Fibroblast of skin of abdomen (primary cell): ENCODE measurements at regions not wholly inside any gene's neighbourhood (a gene's known extent, or its start where the extent isn't known, plus 50 kb on each side); places are given as distances from the start of the nearest gene placed in this dataset.
"Not testable (repeated sequence)": the region's sequence is repeated elsewhere in the genome, so short reads cannot be mapped to it uniquely, and the experiment has no call there.

ENCODE experiments used
- DNase-seq: peaks from one replicate; pipeline ENCODE4 v3.0.0-alpha.2; 2013

DNA sequence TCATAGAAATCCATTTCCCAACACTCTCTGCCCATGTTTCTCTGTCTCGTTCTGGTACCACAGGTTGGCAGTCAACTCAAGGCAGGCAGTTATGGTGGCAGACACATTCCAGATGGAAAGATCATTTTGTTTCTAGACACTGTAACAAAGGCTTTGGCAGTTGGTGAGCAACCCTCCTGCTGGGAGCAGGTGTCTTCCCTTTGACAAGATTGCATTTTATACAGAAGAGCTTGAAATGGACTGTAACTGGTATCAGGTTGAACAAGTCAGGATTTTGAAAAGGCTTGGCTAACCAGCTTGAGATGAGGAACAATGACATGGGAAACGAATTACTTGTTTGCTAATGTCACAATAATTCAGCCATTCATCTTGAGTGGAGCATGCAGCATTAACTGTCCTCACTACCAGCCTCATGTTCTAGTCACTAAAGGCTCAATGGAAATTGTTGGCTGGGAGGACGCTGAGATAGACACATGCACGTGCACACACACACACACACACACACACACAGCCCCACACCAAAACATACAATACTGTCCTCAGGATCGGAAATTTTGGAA lies 170.0 kb downstream of the SEMA6D start:
- no peak for DNase-seq

DNA sequence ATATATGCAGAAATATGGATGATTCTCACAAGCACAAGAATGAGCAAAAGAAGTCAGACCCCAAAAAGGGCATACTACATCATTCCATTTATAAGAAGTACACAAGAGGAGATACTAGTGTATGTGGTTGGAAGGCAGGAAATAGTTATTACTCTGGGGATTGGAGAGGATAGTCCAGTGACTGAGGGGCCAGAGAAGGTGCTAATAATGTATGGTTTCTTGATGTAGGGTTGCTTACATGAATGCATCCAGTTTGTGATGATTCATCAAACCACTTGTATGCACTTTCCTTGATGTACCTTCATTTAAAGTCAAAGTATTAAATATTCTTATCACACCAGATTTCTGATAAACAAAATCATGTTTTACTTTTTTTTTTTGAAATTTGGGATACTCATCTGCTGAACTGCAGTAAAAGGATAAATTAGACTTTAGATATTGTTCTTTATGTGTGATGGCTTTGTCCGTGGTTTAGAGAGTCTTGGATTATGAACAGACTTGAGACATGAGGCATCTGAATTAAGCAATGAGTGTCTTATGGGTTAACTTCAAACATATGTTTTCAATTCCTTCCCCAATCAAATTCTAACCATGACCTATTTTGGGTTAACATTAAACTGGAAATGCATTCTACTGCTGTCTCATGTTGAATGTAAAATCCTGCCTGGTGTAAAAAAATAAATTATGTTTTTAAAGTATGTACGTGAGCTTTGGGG lies 171.2 kb downstream of the SEMA6D start:
- DNase-seq: peak; percentile 83

DNA sequence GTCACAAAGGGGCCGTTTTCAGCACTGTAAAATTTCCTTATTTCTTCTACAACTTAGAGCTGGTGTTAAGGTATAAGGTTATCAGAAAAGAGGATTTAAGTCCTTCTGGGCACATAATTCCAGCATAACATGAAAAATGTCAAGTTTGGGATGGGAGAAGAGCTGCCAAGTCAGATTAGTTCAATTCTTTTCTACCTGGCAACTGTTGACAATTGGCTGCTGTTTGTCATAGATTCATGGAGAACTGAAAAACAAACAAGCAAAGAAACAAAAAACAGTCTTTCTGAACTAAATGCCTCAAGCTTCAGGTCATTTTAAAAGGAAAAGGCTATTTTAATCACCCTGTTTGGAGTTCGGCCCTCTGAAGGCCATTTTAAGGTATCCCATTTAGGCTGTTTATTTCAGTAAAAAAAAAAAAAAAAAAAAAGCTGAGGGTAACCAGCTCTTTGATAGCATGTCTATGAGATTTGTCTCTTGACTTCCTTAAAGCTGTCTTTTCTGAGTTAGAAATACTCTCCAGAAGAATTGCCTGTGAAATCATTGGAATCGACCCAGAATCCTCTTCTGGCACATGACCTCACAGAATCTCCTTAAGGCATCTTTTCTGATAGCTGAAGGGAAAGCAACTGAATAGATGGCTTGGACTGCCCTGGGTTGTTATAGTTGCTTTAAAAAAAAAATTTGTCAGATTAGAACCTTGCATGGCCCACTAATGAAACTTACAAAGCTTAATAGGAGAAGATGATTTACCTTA lies 173.3 kb downstream of the SEMA6D start:
- no peak for DNase-seq

DNA sequence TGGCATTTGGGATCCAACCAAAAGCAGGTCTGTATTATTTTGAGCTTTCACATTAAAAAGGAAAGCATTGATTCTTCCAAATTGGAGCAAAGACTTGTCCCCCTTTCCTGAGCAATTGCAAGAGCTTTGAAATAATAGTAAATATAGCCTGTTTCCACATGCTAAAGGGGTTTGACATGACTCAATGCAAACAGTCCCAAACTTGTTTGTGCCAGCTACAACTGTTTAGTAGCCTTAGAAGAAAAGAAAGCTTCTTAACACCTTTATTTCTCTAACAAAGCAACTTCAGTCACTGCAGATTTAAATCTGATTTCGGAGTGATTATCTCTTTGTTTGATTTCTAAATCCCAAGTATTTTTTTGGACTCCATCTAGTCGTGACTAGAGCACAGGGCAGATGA lies 180.2 kb downstream of the SEMA6D start:
- DNase-seq: no peak

DNA sequence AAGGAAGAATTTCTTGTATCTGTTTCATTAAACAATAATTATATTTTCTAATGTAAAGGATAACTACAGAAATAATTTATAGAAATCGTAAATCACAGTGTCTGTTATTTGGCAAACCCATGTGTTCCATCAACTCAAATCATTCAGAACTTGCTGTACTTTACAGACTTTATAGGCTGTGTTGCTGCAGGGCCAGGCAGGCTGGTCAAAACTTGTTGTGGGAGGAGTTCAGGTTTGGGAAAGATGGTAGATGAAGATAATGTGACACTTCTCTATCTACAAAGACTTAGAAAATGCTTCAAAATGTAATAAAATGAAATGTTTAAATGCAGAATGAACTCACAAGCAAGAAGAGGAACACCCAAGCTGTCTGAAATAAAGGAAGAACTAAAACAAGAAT lies 183.4 kb downstream of the SEMA6D start:
- DNase-seq: no peak

DNA sequence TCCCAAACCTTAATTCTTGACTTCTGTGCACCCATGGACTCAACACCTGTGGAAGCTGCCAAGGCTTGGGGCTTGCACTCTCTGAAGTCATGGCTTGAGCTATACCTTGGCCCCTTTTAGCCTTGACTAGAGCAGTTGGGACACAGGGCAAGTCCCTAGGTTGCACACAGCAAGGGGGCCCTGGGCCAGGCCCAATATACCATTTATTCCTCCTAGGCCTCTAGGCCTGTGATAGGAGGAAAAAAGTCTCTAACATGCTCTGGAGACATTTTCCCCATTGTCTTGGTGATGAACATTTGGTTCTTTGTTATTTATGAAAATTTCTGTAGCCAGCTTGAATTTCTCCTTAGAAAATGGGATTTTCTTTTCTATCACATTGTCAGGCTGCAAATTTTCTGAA lies 186.1 kb downstream of the SEMA6D start:
- DNase-seq: no peak

DNA sequence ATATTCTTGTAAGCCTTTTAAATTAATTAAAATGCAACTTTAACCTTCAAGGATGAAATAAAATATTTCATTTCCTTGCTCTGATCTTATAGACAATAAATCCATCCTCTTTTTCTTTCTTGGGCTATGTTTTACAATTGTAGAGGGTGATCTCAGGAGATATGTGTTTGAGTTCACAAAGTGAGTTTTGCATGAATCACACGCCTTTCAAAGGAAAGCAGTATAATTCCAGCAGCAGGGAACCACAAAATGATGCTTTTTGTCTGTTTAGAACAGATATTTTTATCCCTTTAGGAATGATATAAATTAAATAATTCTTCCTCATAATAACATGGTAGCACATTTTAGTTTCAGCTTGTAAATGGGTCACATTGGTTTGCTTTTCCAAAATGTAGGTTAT lies 191.2 kb downstream of the SEMA6D start:
- peak; percentile 48 for DNase-seq

DNA sequence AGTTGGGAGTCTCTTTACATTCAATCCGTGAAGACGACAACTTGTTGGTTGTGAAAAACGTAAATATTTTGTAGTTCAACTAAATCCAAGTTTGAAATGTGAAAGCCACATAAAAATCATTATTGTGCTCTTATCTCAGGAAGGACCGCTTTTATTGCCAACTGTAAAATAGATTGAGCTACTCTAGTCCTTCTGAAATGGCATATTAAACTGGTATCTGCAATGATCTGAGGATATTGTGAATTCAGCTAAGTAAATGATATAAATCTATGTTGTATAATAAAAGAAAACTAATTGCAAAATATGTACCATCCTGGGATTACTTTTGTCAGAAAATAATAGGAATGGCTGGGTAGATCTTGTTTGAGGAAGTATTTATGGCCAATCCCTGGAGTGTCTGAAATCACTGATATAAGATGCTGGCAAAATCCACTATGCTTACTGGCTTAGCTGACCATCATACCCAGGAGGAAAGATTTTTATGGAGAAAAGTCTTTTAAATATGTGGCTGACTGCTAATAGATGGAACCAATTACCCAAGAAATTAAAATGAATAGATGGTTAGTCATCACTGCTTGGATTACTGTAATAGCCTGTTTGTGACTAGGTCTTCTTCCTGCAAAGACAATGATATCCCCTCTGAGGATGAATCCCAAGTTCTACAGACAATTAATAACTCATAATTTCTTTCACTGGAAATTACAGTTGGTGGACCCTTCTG lies 191.8 kb downstream of the SEMA6D start:
- DNase-seq: peak; percentile 74

DNA sequence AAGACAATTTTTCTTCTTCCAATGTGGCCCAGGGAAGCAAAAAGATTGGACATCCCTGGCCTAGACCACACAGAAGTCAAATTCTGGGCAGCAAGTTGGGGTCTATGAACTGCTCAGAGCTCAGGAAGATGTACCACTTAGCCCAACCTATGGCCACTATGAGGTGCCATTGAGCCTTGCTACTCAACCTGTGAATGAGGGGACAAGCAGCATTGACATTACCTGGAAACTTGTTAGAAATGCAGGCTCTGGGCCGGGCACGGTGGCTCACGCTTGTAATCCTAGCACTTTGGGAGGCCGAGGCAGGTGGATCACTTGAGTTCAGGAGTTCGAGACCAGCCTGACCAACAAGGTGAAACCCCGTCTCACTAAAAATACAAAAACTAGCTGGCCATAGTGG lies 195.6 kb downstream of the SEMA6D start:
- DNase-seq: not testable (repeated sequence)

DNA sequence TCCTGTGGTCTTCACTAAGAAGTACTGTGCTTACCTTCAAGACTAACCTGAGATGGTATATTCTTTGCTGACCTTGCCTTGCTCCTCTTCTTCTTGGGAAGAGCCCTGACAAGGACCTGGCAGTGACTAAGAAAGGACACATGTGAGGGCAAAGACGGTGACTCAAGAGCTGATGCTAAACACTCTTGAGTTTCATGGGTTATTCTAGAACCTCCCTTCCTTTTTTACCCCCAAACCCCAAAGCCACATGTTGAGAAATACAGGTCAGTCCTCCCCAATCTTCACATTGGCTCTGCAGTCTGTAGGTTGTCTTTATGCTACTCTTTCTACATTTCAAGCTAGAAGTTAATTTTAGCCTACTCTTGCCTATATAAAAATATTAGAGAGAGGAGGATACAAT lies 200.6 kb downstream of the SEMA6D start:
- DNase-seq: no peak

DNA sequence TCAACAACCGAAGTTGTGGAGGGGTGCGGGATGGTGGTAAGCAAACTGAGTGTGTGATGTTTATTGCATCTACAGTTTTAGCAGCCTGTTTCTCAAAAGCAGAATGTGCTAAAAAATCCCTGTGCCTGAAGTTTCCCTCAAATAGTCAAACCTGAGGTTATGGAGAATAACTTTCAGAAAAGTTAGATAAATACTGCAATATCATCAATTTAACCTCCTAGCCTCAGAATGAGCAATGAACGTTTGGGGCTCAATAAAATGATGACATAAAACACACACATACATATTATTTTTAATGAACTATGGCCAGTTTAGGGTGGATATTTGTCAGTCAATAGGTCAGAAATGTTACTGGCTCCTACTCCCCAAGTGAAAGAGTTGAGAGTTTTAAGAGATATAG lies 201.6 kb downstream of the SEMA6D start:
- DNase-seq: no peak

DNA sequence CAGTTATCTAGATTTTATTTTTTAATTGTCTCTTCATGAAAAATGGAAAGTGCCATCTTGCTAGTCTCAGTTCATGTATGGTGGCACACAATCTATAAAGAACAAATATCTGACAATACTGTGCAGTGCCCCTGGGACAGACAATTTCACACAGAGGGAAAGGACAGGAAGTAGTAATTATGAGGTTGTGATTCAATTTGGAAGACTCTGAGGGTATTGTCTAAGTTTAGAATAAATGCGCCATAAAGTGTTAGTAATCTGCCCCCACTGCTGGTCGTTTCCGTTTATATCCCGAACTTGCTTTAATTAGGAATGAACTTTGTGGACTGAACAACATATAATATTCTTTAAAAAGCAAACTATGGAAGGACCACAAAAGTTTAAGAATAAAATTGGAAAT lies 196.4 kb upstream of the SLC24A5 start:
- no peak for DNase-seq

DNA sequence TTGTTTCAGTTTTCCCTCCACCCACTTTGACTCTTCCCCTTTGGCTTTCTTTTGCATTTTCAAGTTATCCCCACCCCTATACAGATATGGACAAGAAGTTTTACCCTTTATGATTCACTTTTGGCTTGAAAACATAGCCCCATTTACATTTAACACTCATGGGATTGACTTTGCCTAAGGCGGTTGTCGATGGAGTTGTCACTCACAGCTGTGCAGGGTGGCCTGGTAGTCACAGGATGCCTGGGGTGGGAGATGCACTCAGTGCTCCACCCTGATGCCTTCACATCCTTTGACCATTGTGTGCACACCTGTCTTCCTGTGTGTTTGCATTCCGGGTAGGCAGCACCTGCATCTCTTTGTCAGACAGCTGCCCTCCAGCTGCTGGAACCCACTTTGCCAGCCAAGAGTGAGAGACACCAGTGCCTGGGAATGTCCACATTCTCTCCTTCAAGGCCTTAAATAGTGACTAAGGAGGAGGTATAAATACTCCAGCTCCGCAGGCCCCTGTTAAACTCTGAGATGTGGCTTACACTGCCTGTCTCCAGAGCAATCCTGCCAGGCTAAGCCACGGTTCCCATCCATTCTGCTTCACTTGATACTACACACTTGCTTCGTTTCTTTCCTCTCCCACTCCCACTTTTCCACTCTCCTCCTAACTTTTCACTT lies 191.5 kb upstream of the SLC24A5 start:
- no peak for DNase-seq

DNA sequence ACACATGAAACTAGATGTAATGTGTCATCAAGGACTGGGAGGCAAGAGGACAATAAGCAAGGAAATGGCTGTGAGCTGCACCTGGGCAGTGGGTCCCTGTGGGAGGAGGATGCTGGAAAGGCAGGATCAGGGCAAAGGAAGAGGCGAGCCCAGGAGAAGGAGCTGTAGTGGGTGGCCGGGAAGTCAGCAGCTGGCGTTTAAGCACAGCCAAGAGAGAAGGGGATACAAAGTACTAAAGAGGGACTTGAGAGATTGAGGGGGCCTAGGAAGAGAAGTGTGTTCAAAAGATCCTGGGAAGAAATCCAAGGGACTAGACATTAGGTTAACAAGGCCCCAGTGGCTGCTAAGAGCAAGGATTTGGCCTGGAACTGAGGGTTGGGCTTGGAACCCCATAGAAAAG lies 188.5 kb upstream of the SLC24A5 start:
- no peak for DNase-seq

DNA sequence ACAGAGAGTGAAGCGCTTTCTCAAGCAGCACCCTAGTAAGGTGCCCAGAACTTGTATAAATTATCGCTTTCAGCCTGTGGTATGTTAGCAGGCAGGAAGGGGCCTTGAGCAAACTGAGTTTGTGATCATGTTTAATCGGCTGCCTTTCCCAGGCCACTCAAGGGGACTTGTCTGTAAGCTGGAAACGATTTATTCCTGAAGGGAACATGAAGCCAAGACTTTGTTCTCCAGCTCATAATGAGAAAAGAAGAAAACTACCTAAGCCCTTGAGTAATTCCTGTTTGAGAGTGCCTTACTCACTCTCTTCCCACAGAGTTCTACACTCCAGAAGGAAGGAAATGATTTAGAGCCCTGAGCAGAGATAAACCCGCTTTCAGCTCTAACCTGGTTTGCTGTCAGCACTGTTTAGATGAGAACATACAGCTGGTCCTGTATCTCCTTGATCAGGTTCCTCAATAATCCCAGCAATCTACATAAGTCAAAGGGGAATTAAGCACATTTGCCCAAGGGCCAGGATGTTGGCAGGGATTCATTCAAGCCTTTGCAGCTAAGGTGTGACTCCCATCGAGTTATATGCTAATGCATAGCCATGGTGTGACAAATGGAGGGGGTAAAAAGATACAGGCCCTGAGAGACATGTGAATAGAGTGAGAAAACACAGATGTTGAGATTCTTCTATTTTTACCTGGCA lies 187.7 kb upstream of the SLC24A5 start:
- DNase-seq: no peak

DNA sequence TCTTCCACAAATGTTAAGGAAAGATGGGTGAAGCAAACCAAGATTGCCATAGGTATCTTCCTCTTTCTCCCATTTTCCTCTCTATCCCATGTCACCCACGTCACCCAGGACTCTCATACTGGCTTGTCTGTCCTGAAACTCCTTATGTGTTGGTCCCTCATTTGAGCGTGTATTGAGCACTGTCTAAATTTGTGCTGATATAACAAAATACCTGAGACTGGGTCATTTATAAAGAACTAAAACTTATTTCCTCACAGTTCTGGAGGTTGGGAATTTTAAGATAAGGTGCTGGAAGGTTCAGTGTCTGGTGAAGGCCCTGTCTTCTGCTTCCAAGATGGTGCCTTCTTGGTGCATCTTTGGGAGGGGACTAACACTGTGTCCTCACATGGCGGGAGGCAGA lies 186.9 kb upstream of the SLC24A5 start:
- no peak for DNase-seq

DNA sequence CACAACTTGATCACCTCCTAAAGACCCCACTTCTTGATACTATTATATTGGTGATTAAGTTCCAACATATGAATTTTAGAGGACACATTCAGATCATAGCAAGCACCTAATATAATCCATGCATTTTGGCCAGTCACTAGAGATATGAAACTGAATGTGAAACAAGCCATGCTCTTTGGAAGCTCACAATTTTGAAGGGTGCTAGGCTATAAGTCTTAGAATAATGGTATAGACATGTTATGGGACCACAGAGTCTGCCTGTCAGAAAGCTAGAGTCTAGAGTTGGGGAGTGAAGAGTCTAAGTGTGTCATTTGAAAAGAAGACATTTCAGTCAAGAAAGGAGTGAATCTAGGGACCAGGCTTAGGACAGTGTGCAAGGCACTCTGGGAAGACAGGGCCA lies 186.4 kb upstream of the SLC24A5 start:
- DNase-seq: no peak

DNA sequence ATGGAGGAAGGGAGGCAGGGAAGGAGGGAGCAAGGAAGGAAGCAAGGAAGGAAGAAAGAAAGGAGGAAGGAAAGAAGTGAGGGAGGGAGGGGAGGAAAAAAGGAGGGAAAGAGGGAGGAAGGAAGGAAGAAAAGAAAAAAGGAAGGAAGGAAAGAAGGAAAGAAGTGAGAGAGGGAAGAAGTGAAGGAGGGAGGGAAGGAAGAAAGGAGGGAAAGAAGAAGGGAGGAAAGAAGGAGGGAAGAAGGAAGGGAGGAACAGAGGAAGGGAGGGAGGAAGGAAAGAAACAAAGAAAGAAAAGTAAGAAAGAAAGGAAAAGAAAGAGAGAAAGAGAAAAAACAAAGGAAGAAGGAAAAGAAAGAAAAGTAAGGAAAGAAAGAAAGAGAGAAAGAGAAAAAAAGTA lies 183.0 kb upstream of the SLC24A5 start:
- DNase-seq: no peak

DNA sequence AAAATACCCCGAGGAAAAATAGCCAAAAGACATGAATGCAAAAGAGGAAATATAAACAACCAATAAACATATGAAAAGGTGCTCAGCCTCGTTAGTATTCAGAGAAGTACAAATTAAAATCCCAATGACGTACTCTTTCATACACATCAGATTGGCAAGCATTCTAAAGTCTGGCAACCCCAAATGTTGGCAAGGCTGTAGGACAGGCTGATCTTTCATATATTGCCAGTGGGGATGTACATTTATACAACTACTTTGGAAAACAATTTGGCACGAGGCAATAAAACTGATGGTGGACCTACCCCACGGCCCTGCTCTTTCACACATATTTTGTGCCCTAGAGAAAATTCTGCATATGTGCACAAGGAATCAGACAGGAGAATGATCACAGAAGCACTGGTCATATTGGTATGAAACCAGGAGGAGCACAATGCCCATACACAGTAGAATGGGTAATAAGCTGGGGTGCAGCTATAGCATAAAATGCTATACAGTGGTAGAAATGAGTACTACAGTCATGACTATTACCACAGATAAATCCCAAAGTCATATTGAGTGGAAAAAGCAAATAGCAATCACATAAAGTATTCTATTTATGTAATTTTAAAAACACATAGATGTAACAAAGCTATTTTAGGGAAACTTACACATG lies 176.0 kb upstream of the SLC24A5 start:
- no peak for DNase-seq

DNA sequence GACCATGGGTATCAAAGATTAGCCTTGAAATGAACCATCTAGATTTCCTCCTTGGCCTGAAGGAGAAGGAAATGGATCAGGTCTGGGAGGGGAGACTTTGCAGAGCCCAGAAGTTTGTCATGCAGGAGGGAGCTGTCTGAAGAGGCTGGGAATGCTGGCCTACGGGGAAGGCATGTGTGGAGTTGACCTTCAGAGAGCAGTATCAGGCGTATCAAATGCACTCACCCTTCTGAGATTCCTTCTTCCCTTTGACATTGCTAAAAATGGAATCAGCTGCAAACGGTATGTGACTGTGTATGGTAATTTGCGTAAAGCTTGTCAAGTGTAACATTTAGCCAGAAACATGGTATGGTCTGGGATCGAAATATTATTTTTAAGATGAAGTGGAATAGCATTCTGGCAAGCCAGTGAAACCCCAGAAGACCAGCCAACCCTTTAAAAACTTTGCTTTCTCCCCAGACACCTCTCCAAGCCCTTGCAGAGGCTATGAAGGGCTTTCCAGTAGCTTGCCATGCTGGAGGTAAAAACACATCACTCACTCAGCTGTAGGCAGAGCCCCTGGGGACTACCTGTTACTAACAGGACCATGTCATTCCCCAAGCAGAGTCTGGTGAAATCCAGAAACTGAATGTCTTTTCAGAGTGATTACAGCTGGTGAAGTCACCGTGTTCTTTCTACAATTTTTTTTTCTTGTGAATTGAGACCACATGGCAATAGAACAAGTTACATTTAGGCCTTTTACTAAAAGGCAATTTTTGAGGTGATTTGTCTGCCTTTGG lies 174.7 kb upstream of the SLC24A5 start:
- peak; percentile 2 for DNase-seq

DNA sequence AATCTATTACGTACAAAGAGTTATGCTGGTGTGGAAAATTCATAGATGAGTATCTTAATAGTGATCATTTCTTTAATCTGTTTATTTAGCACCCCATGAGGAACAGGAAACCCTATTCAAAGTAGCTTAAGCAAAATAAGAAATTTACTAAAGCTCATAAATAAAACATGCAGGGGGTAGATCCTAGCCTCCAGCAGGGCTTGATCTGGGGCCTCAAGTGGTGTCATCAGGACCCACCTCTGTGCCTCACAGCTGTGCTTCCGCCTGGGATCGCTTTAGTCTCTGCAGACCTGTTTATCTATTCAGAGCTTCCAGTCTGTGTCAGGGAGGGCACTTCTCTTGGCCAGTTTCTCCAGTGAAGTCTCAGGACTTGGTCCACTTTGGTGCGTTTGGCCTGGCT lies 171.0 kb upstream of the SLC24A5 start:
- DNase-seq: no peak
